Transverse colon (tissue), 4 donors: ENCODE measurements at regions not wholly inside any gene's neighbourhood (a gene's known extent, or its start where the extent isn't known, plus 50 kb on each side); places are given as distances from the start of the nearest gene placed in this dataset.
"Not testable (repeated sequence)": the region's sequence is repeated elsewhere in the genome, so short reads cannot be mapped to it uniquely, and the experiment has no call there.

Experiments
- DNase-seq: peaks from one replicate; pipeline ENCODE4 v3.0.0-alpha.2; 2019
- H3K27ac ChIP-seq, 4 donors: fragments of 200-600 bp; sonication (generic); 2 replicates each; pipeline ENCODE4 v1.5.1; 2016 to 2018; ENCODE audit warnings: inconsistent platforms in 4 of 4
- H3K27me3 ChIP-seq: fragments of 200-600 bp; sonication (generic); 2 replicates; pipeline ENCODE4 v1.5.1; 2017; ENCODE audit warnings: inconsistent platforms
- H3K36me3 ChIP-seq, 4 donors: fragments of 200-600 bp; sonication (generic); 2 replicates each; pipeline ENCODE4 v1.5.1; 2017 to 2019; ENCODE audit warnings: inconsistent platforms in 4 of 4
- H3K4me1 ChIP-seq, 4 donors: fragments of 200-600 bp; sonication (generic); 2 replicates each; pipeline ENCODE4 v1.5.1; 2017 to 2020; ENCODE audit warnings: inconsistent platforms in 4 of 4
- H3K4me3 ChIP-seq, 4 donors: fragments of 200-600 bp; sonication (generic); 1 replicate in 1 of 4; 2 replicates in 3 of 4; pipeline versions ENCODE4 v1.5.1 to v1.6.1; 2017 to 2019; ENCODE audit warnings: inconsistent platforms in 4 of 4
- H3K9me3 ChIP-seq, 2 donors: fragments of 200-600 bp; sonication (generic); 2 replicates each; pipeline ENCODE4 v1.5.1; 2017 to 2019; ENCODE audit warnings: inconsistent platforms in 2 of 2
- CTCF ChIP-seq, 5 experiments: fragments of 200-600 bp in 3 of 5; fragments of 450-650 bp in 2 of 5; sonication (generic) in 3 of 5; IDR thresholded peaks; 1 replicate in 2 of 5; 2 replicates in 3 of 5; pipeline ENCODE4 v1.5.1; 2016 to 2017; ENCODE audit warnings: antibody characterized with exemption in 5 of 5, inconsistent platforms in 3 of 5, mild to moderate bottlenecking in 2 of 5, moderate library complexity in 1 of 5
- EP300 ChIP-seq: sonication (generic); formaldehyde crosslinking; IDR thresholded peaks from one replicate; pipeline ENCODE4 v1.6.1; 2017; ENCODE audit warnings: antibody characterized with exemption, low read depth
- POLR2A ChIP-seq: fragments of 450-650 bp; IDR thresholded peaks from one replicate; pipeline ENCODE4 v1.6.1; 2016; ENCODE audit warnings: antibody characterized with exemption, mild to moderate bottlenecking, moderate library complexity
- POLR2AphosphoS5 ChIP-seq, 3 donors: sonication (generic); formaldehyde crosslinking; IDR thresholded peaks; one replicate each; pipeline ENCODE4 v1.6.1; 2016; ENCODE audit warnings: antibody characterized with exemption in 3 of 3
- WGBS, 2 donors: methylation state at CpG; one replicate each; pipeline ENCODE4 v1.1.5; 2018; ENCODE audit warnings: low coverage in 1 of 2; 5-methylcytosine and 5-hydroxymethylcytosine counted together
- in situ Hi-C, 4 donors: fragments of 200-750 bp; cut with MboI; loops; one replicate each; pipeline versions ENCODE4 v1.15.0 to v1.15.1; 2017; ENCODE audit warnings: low sequenced_read_pairs in 3 of 4, low pct_ligation_motif_present in 1 of 4, low pct_unique_long_range_greater_than_20kb in 1 of 4
- intact Hi-C: fragments of 100-400 bp; cut with DNase I; formaldehyde crosslinking; loops from one replicate; pipeline ENCODE4 v1.15.1; 2023; ENCODE audit warnings: low total_unique reads

- in situ Hi-C loops (no loop called here), intact Hi-C loops (no loop called here)
- TF ChIP-seq POLR2A = no peak
- TF ChIP-seq EP300 = no peak
- H3K36me3 ChIP-seq = no peaks in the 10 kb centered on the region
- DNase-seq = no peak
- no peaks in the 10 kb centered on the region for H3K27me3 ChIP-seq
- no peaks in the 10 kb centered on the region for H3K9me3 ChIP-seq
- 62 to 73% methylated on average over 2 of the region's 2 CpGs for WGBS, 2 donors
- H3K27ac ChIP-seq = no peak overlapping the region
- H3K4me1 ChIP-seq = no peaks in the 10 kb centered on the region
- no peak overlapping the region for H3K4me3 ChIP-seq
Measured at GRCh38 chr10:90079819-90080218, 378.4 kb downstream of the KIF20B start.

DNA sequence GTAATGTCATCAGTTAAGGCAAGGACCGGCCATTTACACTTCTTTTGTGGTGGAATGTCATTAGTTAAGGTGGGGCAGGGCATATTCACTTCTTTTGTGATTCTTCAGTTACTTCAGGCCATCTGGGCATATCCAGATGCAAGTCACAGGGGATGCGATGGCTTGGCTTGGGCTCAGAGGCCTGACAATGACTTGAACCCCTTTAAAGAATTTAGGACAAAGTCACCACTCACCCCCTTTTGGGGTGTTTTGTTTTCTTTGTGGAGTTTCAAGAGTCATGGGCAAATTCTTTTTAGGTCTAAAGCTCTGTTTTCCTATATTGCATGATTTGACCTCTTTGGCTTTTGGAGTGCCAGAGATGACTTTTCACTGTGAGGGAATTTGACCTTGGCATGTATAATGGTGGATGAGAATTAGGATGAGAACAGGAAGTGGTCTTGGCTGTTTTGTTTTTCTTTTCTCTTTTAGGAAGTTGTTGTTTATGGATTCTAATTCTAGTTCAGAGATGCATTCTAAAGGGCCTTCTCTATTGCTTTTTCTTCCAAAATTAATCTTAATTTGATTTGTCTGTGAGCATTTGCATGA is 385.3 kb downstream of the KIF20B start:
- 92% methylated on average over 2 of the region's 2 CpGs; no CpG with 5 or more reads in 1 of the 2 donors for WGBS, 2 donors
- intact Hi-C loops, H3K4me1 ChIP-seq, H3K27me3 ChIP-seq, H3K4me3 ChIP-seq, DNase-seq, H3K27ac ChIP-seq, H3K36me3 ChIP-seq, in situ Hi-C loops, H3K9me3 ChIP-seq: not testable (repeated sequence)

DNA sequence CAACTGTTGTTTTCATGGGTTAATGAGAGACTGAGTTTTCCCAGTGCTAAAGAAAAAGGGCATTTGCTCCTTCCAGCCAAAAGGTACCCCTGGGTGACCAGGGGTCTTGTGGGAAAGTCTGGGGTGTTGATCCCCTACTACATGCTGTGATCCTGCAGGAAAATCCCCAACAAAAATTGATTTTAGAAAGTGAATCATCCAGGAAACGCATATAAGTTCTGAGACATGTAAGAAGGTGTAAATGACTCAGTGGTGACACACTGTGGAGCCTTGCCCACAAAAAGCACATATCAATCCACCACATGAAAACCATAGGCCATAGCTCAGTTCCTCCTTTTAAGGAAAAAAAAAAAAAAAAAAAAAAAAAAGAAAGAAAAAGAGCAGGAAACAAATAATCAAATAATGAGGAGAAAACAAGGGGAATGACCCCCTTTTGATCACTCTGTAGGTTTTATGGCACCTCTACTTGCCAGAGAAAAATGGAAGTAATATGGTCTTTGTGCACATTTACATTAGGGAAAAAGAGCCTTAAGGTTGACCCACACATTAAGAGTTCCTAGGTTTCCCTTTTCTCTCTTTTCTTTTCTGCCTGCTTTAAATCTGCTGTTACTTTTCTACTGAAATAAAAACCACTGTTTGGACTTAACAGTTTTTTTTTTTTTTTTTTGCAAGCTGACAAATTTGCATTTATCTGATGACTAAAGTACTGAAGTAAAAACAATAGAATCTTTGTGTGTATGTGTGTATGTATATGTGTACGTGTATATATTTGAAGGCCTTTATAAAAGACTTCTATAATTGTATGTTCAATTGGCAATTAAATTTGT is 386.0 kb downstream of the KIF20B start:
- H3K4me1 ChIP-seq = no peaks in the 10 kb centered on the region
- no peaks in the 10 kb centered on the region for H3K9me3 ChIP-seq
- DNase-seq = no peak
- H3K27ac ChIP-seq = no peak overlapping the region
- no peaks in the 10 kb centered on the region for H3K27me3 ChIP-seq
- WGBS, 2 donors = 63 to 68% methylated on average over 1 to 2 of the region's 2 CpGs
- in situ Hi-C loops (no loop called here), intact Hi-C loops (no loop called here)
- TF ChIP-seq EP300 (no peak), POLR2A (no peak), CTCF (IDR thresholded peaks at IDR 0.05) (no peak), POLR2AphosphoS5 (IDR thresholded peaks at IDR 0.05) (no peak)
- no peak overlapping the region for H3K4me3 ChIP-seq
- no peaks in the 10 kb centered on the region for H3K36me3 ChIP-seq

DNA sequence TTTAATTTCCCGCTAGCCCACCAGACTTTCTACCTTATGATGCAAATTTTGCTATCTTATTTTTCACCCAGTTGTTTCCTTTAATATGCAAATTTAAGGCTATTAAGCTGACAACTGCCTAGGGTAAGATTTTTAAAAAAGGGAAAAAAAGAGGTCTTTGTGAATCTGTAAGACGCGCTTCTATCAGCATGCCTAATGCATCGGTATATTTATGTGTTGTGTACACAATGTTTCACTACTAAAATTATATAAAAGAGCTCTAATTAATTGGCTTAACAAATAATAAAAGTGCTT is 386.6 kb downstream of the KIF20B start:
- WGBS, 2 donors = 91 to 92% methylated on average over 4 of the region's 4 CpGs
- in situ Hi-C loops (no loop called here), intact Hi-C loops (no loop called here)

More for the DNA sequence above, 386.6 kb downstream of the KIF20B start:
- no peak overlapping the region for H3K27ac ChIP-seq
- no peaks in the 10 kb centered on the region for H3K4me1 ChIP-seq
- no peak overlapping the region for H3K4me3 ChIP-seq
- no peak for TF ChIP-seq POLR2AphosphoS5 (IDR thresholded peaks at IDR 0.05)
- no peak for TF ChIP-seq POLR2A
- no peak for TF ChIP-seq EP300
- no peak for TF ChIP-seq CTCF (IDR thresholded peaks at IDR 0.05)
- no peak for DNase-seq
- H3K27me3 ChIP-seq = no peaks in the 10 kb centered on the region
- H3K9me3 ChIP-seq = no peaks in the 10 kb centered on the region
- no peaks in the 10 kb centered on the region for H3K36me3 ChIP-seq
